Natural killer cell (primary cell): ENCODE measurements at regions not wholly inside any gene's neighbourhood (a gene's known extent, or its start where the extent isn't known, plus 50 kb on each side); places are given as distances from the start of the nearest gene placed in this dataset.

Source experiments
- ATAC-seq, 3 donors: fragments of 150-1000 bp in 2 of 3; fragments of 200-7000 bp in 1 of 3; cut with Tn5 transposase; 1 replicate in 1 of 3; 2 replicates in 2 of 3; pipeline ENCODE4 v1.10.0; 2021; ENCODE audit warnings: mild to moderate bottlenecking in 2 of 3, moderate library complexity in 2 of 3
- DNase-seq, 2 donors: peaks; one replicate each; pipeline versions ENCODE4 v3.0.0 to v3.0.0-alpha.2; 2013 to 2021; ENCODE audit warnings: mixed read lengths in 1 of 2
- H3K27ac ChIP-seq: one replicate; pipeline ENCODE4 v1.5.1; 2013; ENCODE audit warnings: mild to moderate bottlenecking, low read length
- H3K27me3 ChIP-seq: one replicate; pipeline ENCODE4 v1.6.1; 2013; ENCODE audit warnings: low read length; ENCODE audit not compliant: control insufficient read depth, insufficient read depth
- H3K36me3 ChIP-seq: one replicate; pipeline ENCODE4 v1.6.1; 2013; ENCODE audit warnings: low read length; ENCODE audit not compliant: control insufficient read depth, insufficient read depth
- H3K4me1 ChIP-seq: one replicate; pipeline ENCODE4 v1.6.1; 2013; ENCODE audit warnings: low read length; ENCODE audit not compliant: control insufficient read depth, insufficient read depth
- H3K4me3 ChIP-seq: one replicate; pipeline ENCODE4 v1.5.1; 2013; ENCODE audit warnings: low read length
- H3K9me3 ChIP-seq: one replicate; pipeline ENCODE4 v1.6.1; 2013; ENCODE audit warnings: low read length; ENCODE audit not compliant: control insufficient read depth, insufficient read depth
- H3K27ac Mint-ChIP-seq, 2 donors: one replicate each; pipeline ENCODE4 v1.8.0; 2022; ENCODE audit warnings: mild to moderate bottlenecking in 2 of 2, mixed read lengths in 2 of 2, moderate library complexity in 1 of 2
- H3K27me3 Mint-ChIP-seq, 2 donors: one replicate each; pipeline ENCODE4 v1.8.0; 2022; ENCODE audit warnings: low read depth in 2 of 2, mixed read lengths in 2 of 2
- H3K36me3 Mint-ChIP-seq: one replicate; pipeline ENCODE4 v1.8.0; 2022; ENCODE audit warnings: mixed read lengths
- H3K4me1 Mint-ChIP-seq, 2 donors: one replicate each; pipeline ENCODE4 v1.8.0; 2022; ENCODE audit warnings: mixed read lengths in 2 of 2
- H3K4me3 Mint-ChIP-seq: one replicate; pipeline ENCODE4 v1.8.0; 2022; ENCODE audit warnings: mild to moderate bottlenecking, moderate library complexity, mixed read lengths
- H3K9me3 Mint-ChIP-seq, 2 donors: one replicate each; pipeline ENCODE4 v1.8.0; 2022; ENCODE audit warnings: mixed read lengths in 2 of 2
- CTCF ChIP-seq: fragments of 200-600 bp; IDR thresholded peaks from one replicate; pipeline ENCODE4 v1.8.0; 2022; ENCODE audit warnings: antibody characterized with exemption
- WGBS: methylation state at CpG from one replicate; pipeline ENCODE4 v1.1.7; 2013; ENCODE audit warnings: missing lambda C conversion rate; ENCODE audit not compliant: insufficient coverage; 5-methylcytosine and 5-hydroxymethylcytosine counted together
- intact Hi-C: fragments of 100-400 bp; cut with micrococcal nuclease; formaldehyde crosslinking; loops from one replicate; pipeline ENCODE4 v1.14.2; 2022

DNA sequence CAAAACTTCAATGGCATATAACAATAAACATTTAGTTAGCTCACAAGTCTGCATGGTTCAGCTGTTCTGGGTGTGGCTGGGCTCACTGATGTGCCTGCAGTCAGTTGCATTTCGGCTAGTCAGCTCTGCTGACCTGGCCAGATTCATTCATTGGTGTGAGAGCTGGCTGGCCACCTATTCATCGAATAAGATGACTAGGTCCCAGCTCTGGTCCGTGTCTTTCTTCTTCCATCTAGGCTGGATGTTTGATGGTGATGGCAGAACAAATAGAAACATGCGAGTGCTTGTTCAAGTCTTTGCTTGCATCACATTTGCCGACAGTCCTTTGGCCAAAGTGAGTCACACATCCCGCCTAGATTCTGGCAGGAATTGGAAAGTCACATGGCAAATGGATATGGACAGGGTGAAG lies 203.3 kb upstream of the CRY1 start:
- no peak overlapping the region for H3K4me3 ChIP-seq
- Mint-ChIP-seq H3K4me3 (no peak overlapping the region), H3K36me3 (no peaks in the 10 kb centered on the region), H3K4me1 (peaks cover 7% of the 10 kb centered on the region in 2 donors), H3K27ac (no peak overlapping the region), H3K9me3 (no peaks in the 10 kb centered on the region), H3K27me3 (peaks cover 14 to 19% of the 10 kb centered on the region in 2 donors)
- H3K9me3 ChIP-seq = no peaks in the 10 kb centered on the region
- TF ChIP-seq CTCF = no peak
- H3K27me3 ChIP-seq = no peaks in the 10 kb centered on the region
- no peak for DNase-seq
- ATAC-seq = no peak
- H3K36me3 ChIP-seq = no peaks in the 10 kb centered on the region
- H3K4me1 ChIP-seq = no peaks in the 10 kb centered on the region
- H3K27ac ChIP-seq = no peak overlapping the region
- intact Hi-C loops = no loop called here
- 94% methylated on average over 6 of the region's 6 CpGs for WGBS

DNA sequence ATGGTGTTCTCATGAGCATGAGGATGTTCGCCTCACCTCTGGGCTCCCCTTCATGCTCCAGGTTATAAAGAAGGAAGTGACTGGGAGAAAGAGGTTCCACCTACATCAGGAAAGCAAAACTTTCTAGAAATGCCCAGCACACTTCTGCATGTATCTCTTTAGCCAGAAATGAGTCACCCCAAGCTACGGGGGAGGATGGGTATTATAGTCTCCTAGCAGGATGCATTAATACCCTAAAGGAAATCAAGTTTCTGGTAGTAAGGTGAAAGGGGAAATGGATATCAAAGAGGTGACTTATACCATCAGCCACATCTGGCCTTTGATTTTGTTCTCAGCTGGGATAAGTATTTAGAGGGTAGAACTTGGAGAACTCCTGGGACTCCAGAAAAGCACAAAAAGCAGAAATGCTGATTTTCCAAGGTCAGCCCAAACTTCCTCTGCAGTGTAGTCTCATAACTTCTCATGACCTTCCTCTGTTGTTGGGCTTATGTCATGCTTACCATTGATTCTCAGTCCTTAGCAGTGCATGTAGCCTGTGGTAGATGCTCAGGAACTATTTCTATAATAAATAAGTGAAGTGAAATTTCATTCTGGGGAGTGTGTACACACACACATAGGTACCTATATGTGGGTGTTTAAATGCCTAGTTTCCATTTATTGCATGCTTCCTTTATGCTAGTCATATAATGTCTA lies 209.4 kb upstream of the CRY1 start:
- Histone ChIP-seq H3K27ac (no peak overlapping the region), H3K9me3 (no peaks in the 10 kb centered on the region), H3K27me3 (no peaks in the 10 kb centered on the region), H3K4me3 (no peak overlapping the region), H3K4me1 (no peaks in the 10 kb centered on the region), H3K36me3 (no peaks in the 10 kb centered on the region)
- Mint-ChIP-seq H3K4me3 (no peak overlapping the region), H3K27ac (no peak overlapping the region), H3K36me3 (no peaks in the 10 kb centered on the region), H3K27me3 (peaks cover 0 to 2% of the 10 kb centered on the region in 2 donors), H3K9me3 (no peaks in the 10 kb centered on the region), H3K4me1 (no peaks in the 10 kb centered on the region)
- no peak for ATAC-seq
- no peak for DNase-seq
- intact Hi-C loops = no loop called here
- no peak for TF ChIP-seq CTCF
- 71% methylated on average over 1 of the region's 2 CpGs for WGBS

- Histone ChIP-seq H3K27ac (no peak overlapping the region), H3K9me3 (no peaks in the 10 kb centered on the region), H3K4me3 (no peak overlapping the region), H3K27me3 (no peaks in the 10 kb centered on the region), H3K36me3 (no peaks in the 10 kb centered on the region), H3K4me1 (peaks cover 11% of the 10 kb centered on the region)
- ATAC-seq = no peak
- H3K36me3 Mint-ChIP-seq = no peaks in the 10 kb centered on the region
- peaks cover 0 to 2% of the 10 kb centered on the region in 2 donors for H3K27me3 Mint-ChIP-seq
- intact Hi-C loops = no loop called here
- H3K4me3 Mint-ChIP-seq = no peak overlapping the region
- H3K27ac Mint-ChIP-seq = no peak overlapping the region
- H3K4me1 Mint-ChIP-seq = peaks cover 12 to 19% of the 10 kb centered on the region in 2 donors
- WGBS = 84% methylated on average over 2 of the region's 2 CpGs
- DNase-seq = no peak
- no peak for TF ChIP-seq CTCF
- no peaks in the 10 kb centered on the region for H3K9me3 Mint-ChIP-seq
Measured at GRCh38 chr12:107304588-107305532, 211.5 kb upstream of the CRY1 start.
